Stimulated activated CD8-positive, alpha-beta memory T cell treated with anti-CD3 and anti-CD28 coated beads, Interleukin-4, amount 100 ng/mL, for 48 hours (primary cell): ENCODE measurements at regions not wholly inside any gene's neighbourhood (a gene's known extent, or its start where the extent isn't known, plus 50 kb on each side); places are given as distances from the start of the nearest gene placed in this dataset.

ENCODE experiments used
- DNase-seq: peaks from one replicate; pipeline ENCODE4 v3.0.0-alpha.2; 2020

DNA sequence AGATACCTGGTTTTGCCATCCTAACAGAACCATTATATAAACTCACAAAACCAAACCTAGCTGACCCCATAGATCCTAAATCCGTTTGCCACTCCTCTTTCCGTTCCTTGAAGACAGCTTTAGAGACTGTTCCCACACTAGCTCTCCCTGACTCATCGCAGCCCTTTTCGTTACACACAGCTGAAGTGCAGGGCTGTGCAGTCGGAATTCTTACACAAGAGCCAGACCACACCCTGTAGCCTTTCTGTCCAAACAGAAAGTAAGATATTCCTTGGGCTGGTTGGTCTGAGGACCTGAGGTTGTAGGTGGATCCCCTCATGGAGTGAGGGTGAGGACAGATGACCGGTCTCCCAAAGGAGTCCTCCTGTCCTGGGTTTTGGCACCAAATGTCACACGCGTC is 56.7 kb upstream of the NAA35 start:
- DNase-seq: no peak

- DNase-seq: no peak
Observed at GRCh38 chr9:85890962-85891361, 50.0 kb upstream of the NAA35 start.
